ENCODE measurements at regions not wholly inside any gene's neighbourhood (a gene's known extent, or its start where the extent isn't known, plus 50 kb on each side); places are given as distances from the start of the nearest gene placed in this dataset.

- no peak overlapping the region for H3K27ac Mint-ChIP-seq
- ATAC-seq, result peak; percentile 45
- ChIA-PET POLR2A (no interaction called here), CTCF (interaction anchor here (0.5 to 3.4 kb wide), 50 partner anchors 9 to 1686 kb away, joined by 3 to 28 read pairs (median 3); no protein-coding TSS in a partner anchor)
- H3K4me3 Mint-ChIP-seq, result no peak overlapping the region
- peaks cover 27% of the 10 kb centered on the region for H3K27me3 Mint-ChIP-seq (ENCODE audit: low read depth)
- peak; percentile 65 for DNase-seq (ENCODE audit: low spot score)
- H3K9me3 Mint-ChIP-seq, result no peaks in the 10 kb centered on the region
- H3K4me1 Mint-ChIP-seq, result peaks cover 50% of the 10 kb centered on the region
- no peaks in the 10 kb centered on the region for H3K36me3 Mint-ChIP-seq
- TF ChIP-seq, protein P1, sequence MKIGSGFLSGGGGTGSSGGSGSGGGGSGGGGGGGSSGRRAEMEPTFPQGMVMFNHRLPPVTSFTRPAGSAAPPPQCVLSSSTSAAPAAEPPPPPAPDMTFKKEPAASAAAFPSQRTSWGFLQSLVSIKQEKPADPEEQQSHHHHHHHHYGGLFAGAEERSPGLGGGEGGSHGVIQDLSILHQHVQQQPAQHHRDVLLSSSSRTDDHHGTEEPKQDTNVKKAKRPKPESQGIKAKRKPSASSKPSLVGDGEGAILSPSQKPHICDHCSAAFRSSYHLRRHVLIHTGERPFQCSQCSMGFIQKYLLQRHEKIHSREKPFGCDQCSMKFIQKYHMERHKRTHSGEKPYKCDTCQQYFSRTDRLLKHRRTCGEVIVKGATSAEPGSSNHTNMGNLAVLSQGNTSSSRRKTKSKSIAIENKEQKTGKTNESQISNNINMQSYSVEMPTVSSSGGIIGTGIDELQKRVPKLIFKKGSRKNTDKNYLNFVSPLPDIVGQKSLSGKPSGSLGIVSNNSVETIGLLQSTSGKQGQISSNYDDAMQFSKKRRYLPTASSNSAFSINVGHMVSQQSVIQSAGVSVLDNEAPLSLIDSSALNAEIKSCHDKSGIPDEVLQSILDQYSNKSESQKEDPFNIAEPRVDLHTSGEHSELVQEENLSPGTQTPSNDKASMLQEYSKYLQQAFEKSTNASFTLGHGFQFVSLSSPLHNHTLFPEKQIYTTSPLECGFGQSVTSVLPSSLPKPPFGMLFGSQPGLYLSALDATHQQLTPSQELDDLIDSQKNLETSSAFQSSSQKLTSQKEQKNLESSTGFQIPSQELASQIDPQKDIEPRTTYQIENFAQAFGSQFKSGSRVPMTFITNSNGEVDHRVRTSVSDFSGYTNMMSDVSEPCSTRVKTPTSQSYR (CRISPR knock-in tag; IDR thresholded peaks at IDR 0.05), result no peak
- peak; percentile 32 for TF ChIP-seq CTCF (IDR thresholded peaks at IDR 0.05)
These were observed 462.0 kb downstream of the PDCD6IP start for GRCh38 chr3:34260271-34261000.

DNA sequence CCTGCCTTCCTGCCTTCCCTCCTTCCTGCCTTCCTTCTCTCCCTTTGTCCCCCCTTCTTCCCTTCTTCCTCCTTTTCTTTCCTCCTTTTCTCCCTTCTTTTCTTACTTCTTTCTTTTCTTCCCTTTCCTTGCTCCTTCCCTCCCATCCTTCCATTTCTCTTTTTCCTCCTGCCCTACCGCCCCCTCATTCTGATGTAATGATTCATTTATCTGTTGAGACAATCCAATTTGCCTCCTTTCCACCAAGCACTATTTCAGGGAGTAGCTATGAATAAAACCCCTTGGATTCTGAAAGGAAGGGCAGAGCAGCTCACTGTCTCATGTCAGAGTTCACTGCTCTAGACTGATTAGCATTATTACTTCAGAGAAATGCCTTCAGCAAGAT is 462.6 kb downstream of the PDCD6IP start:
- no peak overlapping the region for H3K4me3 Mint-ChIP-seq
- POLR2A ChIA-PET, result no interaction called here
- no peak for ATAC-seq
- no peak overlapping the region for H3K27ac Mint-ChIP-seq
- H3K4me1 Mint-ChIP-seq, result peaks cover 46% of the 10 kb centered on the region
- H3K27me3 Mint-ChIP-seq (ENCODE audit: low read depth), result peaks cover 21% of the 10 kb centered on the region
- CTCF ChIA-PET, result interaction anchor here (0.5 to 3.4 kb wide), 35 partner anchors 9 to 1686 kb away, joined by 3 to 28 read pairs (median 4); no protein-coding TSS in a partner anchor
- no peaks in the 10 kb centered on the region for H3K36me3 Mint-ChIP-seq
- no peaks in the 10 kb centered on the region for H3K9me3 Mint-ChIP-seq
- DNase-seq (ENCODE audit: low spot score), result no peak
- TF ChIP-seq, protein P2, sequence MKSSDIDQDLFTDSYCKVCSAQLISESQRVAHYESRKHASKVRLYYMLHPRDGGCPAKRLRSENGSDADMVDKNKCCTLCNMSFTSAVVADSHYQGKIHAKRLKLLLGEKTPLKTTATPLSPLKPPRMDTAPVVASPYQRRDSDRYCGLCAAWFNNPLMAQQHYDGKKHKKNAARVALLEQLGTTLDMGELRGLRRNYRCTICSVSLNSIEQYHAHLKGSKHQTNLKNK (CRISPR knock-in tag; IDR thresholded peaks at IDR 0.05), result no peak
- 0 out of 2 replicates have a peak, but pooled peaks have one; percentile 15 for TF ChIP-seq ZNF512 (CRISPR knock-in tag; IDR thresholded peaks at IDR 0.05; ENCODE audit: borderline replicate concordance)

- Mint-ChIP-seq H3K9me3 (no peaks in the 10 kb centered on the region), H3K27me3 (ENCODE audit: low read depth) (no peaks in the 10 kb centered on the region), H3K36me3 (no peaks in the 10 kb centered on the region), H3K4me3 (no peak overlapping the region), H3K27ac (no peak overlapping the region), H3K4me1 (peaks cover 37% of the 10 kb centered on the region)
- no peak for DNase-seq (ENCODE audit: low spot score)
- POLR2A ChIA-PET, result no interaction called here
- CTCF ChIA-PET, result interaction anchor here (1.6 kb wide), 1 partner anchor 156 kb away, joined by 6 read pairs; no protein-coding TSS in a partner anchor
- ATAC-seq, result no peak
- no peak for TF ChIP-seq IRF2 (CRISPR knock-in tag; IDR thresholded peaks at IDR 0.05; ENCODE audit: borderline replicate concordance, low read depth)
- TF ChIP-seq TEAD1 (CRISPR knock-in tag; IDR thresholded peaks at IDR 0.05), result no peak
- TF ChIP-seq ZNF671 (CRISPR knock-in tag; IDR thresholded peaks at IDR 0.05), result no peak
- TF ChIP-seq NFATC4 (CRISPR knock-in tag; IDR thresholded peaks at IDR 0.05), result no peak
- no peak for TF ChIP-seq SOX15 (CRISPR knock-in tag; IDR thresholded peaks at IDR 0.05)
- TF ChIP-seq ESRRA (CRISPR knock-in tag; IDR thresholded peaks at IDR 0.05; ENCODE audit: borderline replicate concordance), result no peak
- TF ChIP-seq NR3C1 (CRISPR knock-in tag; conservative IDR thresholded peaks at IDR 0.05; ENCODE audit: low read depth), result no peak
- no peak for TF ChIP-seq AR (CRISPR knock-in tag; IDR thresholded peaks at IDR 0.05)
- no peak for TF ChIP-seq TCF7 (CRISPR knock-in tag; IDR thresholded peaks at IDR 0.05; ENCODE audit: low read depth)
- TF ChIP-seq, protein P3, sequence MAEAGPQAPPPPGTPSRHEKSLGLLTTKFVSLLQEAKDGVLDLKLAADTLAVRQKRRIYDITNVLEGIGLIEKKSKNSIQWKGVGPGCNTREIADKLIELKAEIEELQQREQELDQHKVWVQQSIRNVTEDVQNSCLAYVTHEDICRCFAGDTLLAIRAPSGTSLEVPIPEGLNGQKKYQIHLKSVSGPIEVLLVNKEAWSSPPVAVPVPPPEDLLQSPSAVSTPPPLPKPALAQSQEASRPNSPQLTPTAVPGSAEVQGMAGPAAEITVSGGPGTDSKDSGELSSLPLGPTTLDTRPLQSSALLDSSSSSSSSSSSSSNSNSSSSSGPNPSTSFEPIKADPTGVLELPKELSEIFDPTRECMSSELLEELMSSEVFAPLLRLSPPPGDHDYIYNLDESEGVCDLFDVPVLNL (CRISPR knock-in tag; IDR thresholded peaks at IDR 0.05; ENCODE audit: borderline replicate concordance, low read depth), result no peak
- TF ChIP-seq OVOL2 (CRISPR knock-in tag; IDR thresholded peaks at IDR 0.05; ENCODE audit: borderline replicate concordance), result no peak
- TF ChIP-seq SMAD3 (CRISPR knock-in tag; IDR thresholded peaks at IDR 0.05; ENCODE audit: borderline replicate concordance), result no peak
- TF ChIP-seq MYBL2 (CRISPR knock-in tag; IDR thresholded peaks at IDR 0.05), result no peak
These were observed 464.7 kb downstream of the PDCD6IP start for GRCh38 chr3:34263101-34263621.

Data from WTC11 (cell line).